CD4-positive, alpha-beta T cell (primary cell): ENCODE measurements at regions not wholly inside any gene's neighbourhood (a gene's known extent, or its start where the extent isn't known, plus 50 kb on each side); places are given as distances from the start of the nearest gene placed in this dataset.

Source experiments
- ATAC-seq: fragments of 200-7000 bp; cut with Tn5 transposase; one replicate; pipeline ENCODE4 v1.10.0; 2022; ENCODE audit warnings: mild to moderate bottlenecking; ENCODE audit not compliant: poor library complexity
- CTCF ChIA-PET: fragments of 350-600 bp; sonication (Branson Sonifier 250); formaldehyde crosslinking; loops from one replicate; lab custom pipeline; 2021; ENCODE audit warnings: antibody characterized with exemption, inconsistent platforms; lab: Charles Lee
- POLR2A ChIA-PET: fragments of 350-600 bp; sonication (Branson Sonifier 250); formaldehyde crosslinking; loops from one replicate; lab custom pipeline; 2021; ENCODE audit warnings: antibody characterized with exemption, inconsistent platforms; lab: Charles Lee
- DNase-seq, 14 experiments: peaks; one replicate each; pipeline ENCODE4 v3.0.0-alpha.2; 2013 to 2020; ENCODE audit warnings: mixed read lengths in 2 of 14
- H3K27ac ChIP-seq, 2 donors: one replicate each; pipeline versions ENCODE4 v1.5.1 to v1.7.0; 2013; ENCODE audit warnings: low read length in 2 of 2, low read depth in 1 of 2, mild to moderate bottlenecking in 1 of 2
- H3K27me3 ChIP-seq, 2 experiments: 1 replicate in 1 of 2; 2 replicates in 1 of 2; pipeline versions ENCODE4 v1.6.1 to v1.7.0; 2013; ENCODE audit warnings: low read length in 2 of 2, control low read depth in 1 of 2, mild to moderate bottlenecking in 1 of 2, moderate library complexity in 1 of 2; ENCODE audit not compliant: insufficient read depth in 2 of 2, control insufficient read depth in 1 of 2
- H3K36me3 ChIP-seq: one replicate; pipeline ENCODE4 v1.6.1; 2013; ENCODE audit warnings: low read length, control low read depth; ENCODE audit not compliant: insufficient read depth
- H3K4me1 ChIP-seq: one replicate; pipeline ENCODE4 v1.6.1; 2013; ENCODE audit warnings: low read length, control low read depth; ENCODE audit not compliant: insufficient read depth
- H3K4me3 ChIP-seq: one replicate; pipeline ENCODE4 v1.5.1; 2013; ENCODE audit warnings: mild to moderate bottlenecking, low read length, moderate library complexity
- H3K9me3 ChIP-seq, 2 experiments: 1 replicate in 1 of 2; 2 replicates in 1 of 2; pipeline versions ENCODE4 v1.6.1 to v1.7.0; 2013; ENCODE audit warnings: low read length in 2 of 2, mild to moderate bottlenecking in 2 of 2, control low read depth in 1 of 2, moderate library complexity in 1 of 2; ENCODE audit not compliant: control insufficient read depth in 1 of 2, insufficient read depth in 1 of 2
- H3K27ac Mint-ChIP-seq: one replicate; pipeline ENCODE4 v1.8.0; 2020; ENCODE audit warnings: mixed read lengths
- H3K27me3 Mint-ChIP-seq: one replicate; pipeline ENCODE4 v1.8.0; 2021; ENCODE audit warnings: mixed read lengths
- H3K36me3 Mint-ChIP-seq: one replicate; pipeline ENCODE4 v1.8.0; 2021; ENCODE audit warnings: low read depth, mixed read lengths
- H3K4me1 Mint-ChIP-seq: one replicate; pipeline ENCODE4 v1.8.0; 2021; ENCODE audit warnings: low read depth, mixed read lengths
- H3K4me3 Mint-ChIP-seq: one replicate; pipeline ENCODE4 v1.8.0; 2020; ENCODE audit warnings: mild to moderate bottlenecking, mixed read lengths
- H3K9me3 Mint-ChIP-seq: one replicate; pipeline ENCODE4 v1.8.0; 2020; ENCODE audit warnings: mixed read lengths
- CTCF ChIP-seq: fragments of 200-600 bp; IDR thresholded peaks from one replicate; pipeline ENCODE4 v1.8.0; 2022; ENCODE audit warnings: antibody characterized with exemption, mild to moderate bottlenecking
- intact Hi-C, 2 experiments: fragments of 100-400 bp; cut with DNase I in 1 of 2; cut with micrococcal nuclease in 1 of 2; formaldehyde crosslinking; loops; one replicate each; pipeline versions ENCODE4 v1.15.1 to v1.9.0; 2023 to 2025; cut with DNase I, micrococcal nuclease

GRCh38 chr6:156396068-156396771 lies 381.0 kb upstream of the ARID1B start:
- Histone ChIP-seq H3K27ac (peak overlapping the region; percentile 78 to 91), H3K4me1 (peaks cover 54% of the 10 kb centered on the region), H3K27me3 (no peaks in the 10 kb centered on the region), H3K4me3 (peak overlapping the region; percentile 37), H3K9me3 (no peaks in the 10 kb centered on the region), H3K36me3 (no peaks in the 10 kb centered on the region)
- Mint-ChIP-seq H3K27me3 (no peaks in the 10 kb centered on the region), H3K4me3 (peak overlapping the region; percentile 78), H3K4me1 (peaks cover 97% of the 10 kb centered on the region), H3K27ac (peak overlapping the region; percentile 97), H3K9me3 (no peaks in the 10 kb centered on the region), H3K36me3 (no peaks in the 10 kb centered on the region)
- DNase-seq (peak in 11 of 14 experiments; percentile 1 to 80 (median 19)), ATAC-seq (peak; percentile 72)
- CTCF ChIA-PET = interaction anchor here (0.9 to 1.6 kb wide), 2 partner anchors 9 to 393 kb away, joined by 3 read pairs; no protein-coding TSS in a partner anchor
- intact Hi-C loops = loop anchor here (1.0 to 10.0 kb wide), 9 partner anchors 127 to 1071 kb away; partner anchors contain the start of gene ARID1B (in 2 of the 2)
- POLR2A ChIA-PET = interaction anchor here (0.6 to 4.4 kb wide), 30 partner anchors 9 to 1067 kb away, joined by 3 to 52 read pairs (median 4); partner anchors contain the start of gene ARID1B
- TF ChIP-seq CTCF = no peak

- H3K4me3 Mint-ChIP-seq = peak overlapping the region; percentile 78
- peak overlapping the region; percentile 97 for H3K27ac Mint-ChIP-seq
- DNase-seq = peak; percentile 27 to 73 (median 52)
- intact Hi-C loops = loop anchor here (5.0 to 10.0 kb wide), 6 partner anchors 167 to 1070 kb away; partner anchors contain the start of gene ARID1B (in 1 of the 2)
- Histone ChIP-seq H3K27ac (peak overlapping the region; percentile 78 to 91), H3K36me3 (no peaks in the 10 kb centered on the region), H3K4me1 (peaks cover 59% of the 10 kb centered on the region), H3K27me3 (no peaks in the 10 kb centered on the region), H3K9me3 (no peaks in the 10 kb centered on the region), H3K4me3 (peak overlapping the region; percentile 37)
- peak; percentile 54 for ATAC-seq
- H3K4me1 Mint-ChIP-seq = peaks cover 97% of the 10 kb centered on the region
- ChIA-PET CTCF (interaction anchor here (1.6 kb wide), 1 partner anchor 8 kb away, joined by 3 read pairs; no protein-coding TSS in a partner anchor), POLR2A (interaction anchor here (0.6 to 4.4 kb wide), 19 partner anchors 9 to 879 kb away, joined by 3 to 52 read pairs (median 4); partner anchors contain the start of gene ARID1B)
- no peaks in the 10 kb centered on the region for H3K9me3 Mint-ChIP-seq
- H3K36me3 Mint-ChIP-seq = no peaks in the 10 kb centered on the region
- no peaks in the 10 kb centered on the region for H3K27me3 Mint-ChIP-seq
- no peak for TF ChIP-seq CTCF
These were observed 381.9 kb upstream of the ARID1B start for GRCh38 chr6:156395276-156395675.

DNA sequence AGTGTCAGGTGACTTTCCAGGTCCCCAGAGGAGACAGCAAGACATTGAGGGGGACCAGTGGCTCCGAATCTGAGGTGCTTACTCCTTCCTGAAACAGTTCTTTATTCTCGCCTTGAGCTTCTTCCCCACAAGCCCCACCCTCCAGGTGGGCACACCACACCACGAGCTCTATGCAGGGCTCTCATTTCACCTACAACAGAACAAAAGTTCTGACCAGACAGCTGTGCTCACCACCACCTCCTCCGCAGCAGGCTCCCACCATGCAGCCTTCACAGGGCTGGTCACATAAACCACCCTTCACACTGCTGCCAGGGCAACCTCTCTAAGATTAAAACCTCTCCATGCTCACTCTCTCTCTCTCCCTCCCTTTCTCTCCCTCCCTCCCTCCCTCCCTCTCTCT lies 384.5 kb upstream of the ARID1B start:
- H3K9me3 ChIP-seq = no peaks in the 10 kb centered on the region
- ChIA-PET CTCF (interaction anchor here (0.6 to 1.2 kb wide), 2 partner anchors 68 to 171 kb away, joined by 3 read pairs; no protein-coding TSS in a partner anchor), POLR2A (interaction anchor here (1.1 kb wide), 2 partner anchors 10 to 123 kb away, joined by 3 to 4 read pairs; no protein-coding TSS in a partner anchor)
- intact Hi-C loops = loop anchor here (10.0 kb wide), 4 partner anchors 198 to 1068 kb away; partner anchors contain the start of gene ARID1B (in 1 of the 2)
- H3K36me3 ChIP-seq = no peaks in the 10 kb centered on the region
- Mint-ChIP-seq H3K36me3 (no peaks in the 10 kb centered on the region), H3K9me3 (no peaks in the 10 kb centered on the region), H3K27ac (peak overlapping the region; percentile 97), H3K27me3 (no peaks in the 10 kb centered on the region), H3K4me1 (peaks cover 70% of the 10 kb centered on the region), H3K4me3 (peak overlapping the region; percentile 56)
- H3K4me1 ChIP-seq = peaks cover 46% of the 10 kb centered on the region
- no peak overlapping the region for H3K4me3 ChIP-seq
- ATAC-seq (no peak), DNase-seq (no peak)
- H3K27me3 ChIP-seq = no peaks in the 10 kb centered on the region
- H3K27ac ChIP-seq = no peak overlapping the region
- TF ChIP-seq CTCF = no peak
